ENCODE measurements at regions not wholly inside any gene's neighbourhood (a gene's known extent, or its start where the extent isn't known, plus 50 kb on each side); places are given as distances from the start of the nearest gene placed in this dataset.

GRCh38 chr9:126122901-126123616 lies 203.6 kb upstream of the MVB12B start:
- H3K27me3 ChIP-seq (ENCODE audit: control insufficient read depth in 4 of 4, insufficient read depth in 4 of 4, low read length in 3 of 4): peaks cover 0 to 2% (median 0%) of the 10 kb centered on the region in 4 donors
- H3K9ac ChIP-seq (ENCODE audit: low read depth in 1 of 2, low read length in 2 of 2): no peak overlapping the region
- H3K4me1 ChIP-seq (ENCODE audit: control insufficient read depth in 4 of 4, insufficient read depth in 4 of 4, low read length in 3 of 4): no peaks in the 10 kb centered on the region
- TF ChIP-seq, protein P1, sequence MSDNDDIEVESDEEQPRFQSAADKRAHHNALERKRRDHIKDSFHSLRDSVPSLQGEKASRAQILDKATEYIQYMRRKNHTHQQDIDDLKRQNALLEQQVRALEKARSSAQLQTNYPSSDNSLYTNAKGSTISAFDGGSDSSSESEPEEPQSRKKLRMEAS (IDR thresholded peaks at IDR 0.05): no peak
- TF ChIP-seq RXRA (IDR thresholded peaks at IDR 0.05) (no peak), FOXA2 (IDR thresholded peaks at IDR 0.05) (no peak), HNF4A (conservative IDR thresholded peaks at IDR 0.05) (no peak), GABPA (IDR thresholded peaks at IDR 0.05 in 1 of 2, conservative IDR thresholded peaks at IDR 0.05 in 1 of 2) (no peak), TAF1 (conservative IDR thresholded peaks at IDR 0.05) (no peak), YY1 (IDR thresholded peaks at IDR 0.05) (no peak), CTCF (IDR thresholded peaks at IDR 0.05; ENCODE audit: low read depth, low read length, missing input control) (no peak), RAD21 (IDR thresholded peaks at IDR 0.05) (no peak), NR2F2 (IDR thresholded peaks at IDR 0.05) (no peak), ZBTB33 (IDR thresholded peaks at IDR 0.05) (no peak), HNF4G (IDR thresholded peaks at IDR 0.05) (no peak), SP1 (IDR thresholded peaks at IDR 0.05) (no peak)
- TF ChIP-seq, protein P2, sequence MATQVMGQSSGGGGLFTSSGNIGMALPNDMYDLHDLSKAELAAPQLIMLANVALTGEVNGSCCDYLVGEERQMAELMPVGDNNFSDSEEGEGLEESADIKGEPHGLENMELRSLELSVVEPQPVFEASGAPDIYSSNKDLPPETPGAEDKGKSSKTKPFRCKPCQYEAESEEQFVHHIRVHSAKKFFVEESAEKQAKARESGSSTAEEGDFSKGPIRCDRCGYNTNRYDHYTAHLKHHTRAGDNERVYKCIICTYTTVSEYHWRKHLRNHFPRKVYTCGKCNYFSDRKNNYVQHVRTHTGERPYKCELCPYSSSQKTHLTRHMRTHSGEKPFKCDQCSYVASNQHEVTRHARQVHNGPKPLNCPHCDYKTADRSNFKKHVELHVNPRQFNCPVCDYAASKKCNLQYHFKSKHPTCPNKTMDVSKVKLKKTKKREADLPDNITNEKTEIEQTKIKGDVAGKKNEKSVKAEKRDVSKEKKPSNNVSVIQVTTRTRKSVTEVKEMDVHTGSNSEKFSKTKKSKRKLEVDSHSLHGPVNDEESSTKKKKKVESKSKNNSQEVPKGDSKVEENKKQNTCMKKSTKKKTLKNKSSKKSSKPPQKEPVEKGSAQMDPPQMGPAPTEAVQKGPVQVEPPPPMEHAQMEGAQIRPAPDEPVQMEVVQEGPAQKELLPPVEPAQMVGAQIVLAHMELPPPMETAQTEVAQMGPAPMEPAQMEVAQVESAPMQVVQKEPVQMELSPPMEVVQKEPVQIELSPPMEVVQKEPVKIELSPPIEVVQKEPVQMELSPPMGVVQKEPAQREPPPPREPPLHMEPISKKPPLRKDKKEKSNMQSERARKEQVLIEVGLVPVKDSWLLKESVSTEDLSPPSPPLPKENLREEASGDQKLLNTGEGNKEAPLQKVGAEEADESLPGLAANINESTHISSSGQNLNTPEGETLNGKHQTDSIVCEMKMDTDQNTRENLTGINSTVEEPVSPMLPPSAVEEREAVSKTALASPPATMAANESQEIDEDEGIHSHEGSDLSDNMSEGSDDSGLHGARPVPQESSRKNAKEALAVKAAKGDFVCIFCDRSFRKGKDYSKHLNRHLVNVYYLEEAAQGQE (IDR thresholded peaks at IDR 0.05): no peak
- TF ChIP-seq, protein P3, sequence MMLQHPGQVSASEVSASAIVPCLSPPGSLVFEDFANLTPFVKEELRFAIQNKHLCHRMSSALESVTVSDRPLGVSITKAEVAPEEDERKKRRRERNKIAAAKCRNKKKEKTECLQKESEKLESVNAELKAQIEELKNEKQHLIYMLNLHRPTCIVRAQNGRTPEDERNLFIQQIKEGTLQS (IDR thresholded peaks at IDR 0.05): no peak
- peak; percentile 21 for DNase-seq (ENCODE audit: low spot score)
- no peak overlapping the region for H3K4me3 ChIP-seq (ENCODE audit: low read depth in 1 of 3, low read length in 3 of 3)
- no peaks in the 10 kb centered on the region for H3K36me3 ChIP-seq (ENCODE audit: control insufficient read depth in 4 of 4, insufficient read depth in 3 of 4, low read depth in 1 of 4, low read length in 3 of 4)
- H3K9me3 ChIP-seq (ENCODE audit: control insufficient read depth in 4 of 4, low read length in 3 of 4): peaks cover 0 to 6% (median 2%) of the 10 kb centered on the region in 4 donors
- H3K27ac ChIP-seq (ENCODE audit: low read depth in 1 of 2, low read length in 2 of 2): no peak overlapping the region
- WGBS: 73% methylated on average over 4 of the region's 4 CpGs
